K562 (cell line): ENCODE measurements at regions not wholly inside any gene's neighbourhood (a gene's known extent, or its start where the extent isn't known, plus 50 kb on each side); places are given as distances from the start of the nearest gene placed in this dataset.

Experiments used
- CTCF ChIP-seq, 3 experiments: IDR thresholded peaks in 2 of 3; conservative IDR thresholded peaks in 1 of 3; 2 replicates each; pipeline ENCODE4 v1.5.1; 2011 to 2012; ENCODE audit warnings: low read length in 3 of 3, mild to moderate bottlenecking in 3 of 3, control low read depth in 2 of 3, improper control_type of control experiment in 1 of 3, inconsistent platforms in 1 of 3, low read depth in 1 of 3, mixed read lengths in 1 of 3, moderate library complexity in 1 of 3; ENCODE audit not compliant: insufficient read depth in 2 of 3
- FOXK1 ChIP-seq: sonication (generic); formaldehyde crosslinking; IDR thresholded peaks from 2 replicates; pipeline ENCODE4 v1.8.0; 2022; ENCODE audit warnings: missing genetic modification reagents, mild to moderate bottlenecking, borderline replicate concordance
- MYC ChIP-seq, 2 experiments: fragments of 250-450 bp in 1 of 2; sonication (Bioruptor Pico) in 1 of 2; IDR thresholded peaks; 2 replicates each; pipeline versions ENCODE4 v1.5.1 to v1.6.1; 2012 to 2021; ENCODE audit warnings: low read depth in 2 of 2, borderline replicate concordance in 1 of 2, improper control_type of control experiment in 1 of 2, low read length in 1 of 2, mild to moderate bottlenecking in 1 of 2, moderate library complexity in 1 of 2
- SLC30A9 ChIP-seq: fragments of 250-450 bp; sonication (Bioruptor Pico); IDR thresholded peaks from 2 replicates; pipeline ENCODE4 v1.8.0; 2022; ENCODE audit warnings: mild to moderate bottlenecking, moderate library complexity
- SMAD1 ChIP-seq: fragments of 150-350 bp; IDR thresholded peaks from 2 replicates; pipeline ENCODE4 v1.6.1; 2014; ENCODE audit warnings: low read length, low read depth; ENCODE audit not compliant: partially characterized antibody
- SRSF1 ChIP-seq: fragments of 200-400 bp; formaldehyde crosslinking; IDR thresholded peaks from 2 replicates; pipeline ENCODE4 v1.6.1; 2017; ENCODE audit warnings: mild to moderate bottlenecking, low read depth, low read length, moderate library complexity

GRCh38 chr20:6685181-6685582, 82.3 kb upstream of the BMP2 start:
- no peak for TF ChIP-seq FOXK1 (CRISPR knock-in tag)
- TF ChIP-seq SLC30A9 (CRISPR knock-in tag) = no peak
- no peak for TF ChIP-seq CTCF (IDR thresholded peaks at IDR 0.05 in 2 of 3, conservative IDR thresholded peaks at IDR 0.05 in 1 of 3; ENCODE audit: insufficient read depth in 2 of 3, low read depth in 1 of 3, low read length in 3 of 3)
- TF ChIP-seq SMAD1 = no peak
- TF ChIP-seq SRSF1 = no peak
- no peak for TF ChIP-seq MYC (IDR thresholded peaks at IDR 0.05; ENCODE audit: low read depth, low read length)
- no peak for TF ChIP-seq MYC (CRISPR knock-in tag; IDR thresholded peaks at IDR 0.05; ENCODE audit: borderline replicate concordance, low read depth)
